Transverse colon (tissue), 4 donors: ENCODE measurements at regions not wholly inside any gene's neighbourhood (a gene's known extent, or its start where the extent isn't known, plus 50 kb on each side); places are given as distances from the start of the nearest gene placed in this dataset.

Source experiments
- CTCF ChIP-seq, 5 experiments: fragments of 200-600 bp in 3 of 5; fragments of 450-650 bp in 2 of 5; sonication (generic) in 3 of 5; IDR thresholded peaks; 1 replicate in 2 of 5; 2 replicates in 3 of 5; pipeline ENCODE4 v1.5.1; 2016 to 2017; ENCODE audit warnings: antibody characterized with exemption in 5 of 5, inconsistent platforms in 3 of 5, mild to moderate bottlenecking in 2 of 5, moderate library complexity in 1 of 5
- EP300 ChIP-seq: sonication (generic); formaldehyde crosslinking; IDR thresholded peaks from one replicate; pipeline ENCODE4 v1.6.1; 2017; ENCODE audit warnings: antibody characterized with exemption, low read depth
- POLR2A ChIP-seq: fragments of 450-650 bp; IDR thresholded peaks from one replicate; pipeline ENCODE4 v1.6.1; 2016; ENCODE audit warnings: antibody characterized with exemption, mild to moderate bottlenecking, moderate library complexity
- POLR2AphosphoS5 ChIP-seq, 3 donors: sonication (generic); formaldehyde crosslinking; IDR thresholded peaks; one replicate each; pipeline ENCODE4 v1.6.1; 2016; ENCODE audit warnings: antibody characterized with exemption in 3 of 3

- no peak for TF ChIP-seq EP300
- no peak for TF ChIP-seq CTCF (IDR thresholded peaks at IDR 0.05)
- no peak for TF ChIP-seq POLR2A
- no peak for TF ChIP-seq POLR2AphosphoS5 (IDR thresholded peaks at IDR 0.05)
Measured at GRCh38 chr22:49710746-49711145, 116.9 kb downstream of the BRD1 start.
